Activated naive CD4-positive, alpha-beta T cell treated with anti-CD3 and anti-CD28 coated beads, Interleukin-2, amount 50 U/mL, for 24 hours (primary cell): ENCODE measurements at regions not wholly inside any gene's neighbourhood (a gene's known extent, or its start where the extent isn't known, plus 50 kb on each side); places are given as distances from the start of the nearest gene placed in this dataset.

Experiments
- H3K27ac Mint-ChIP-seq: one replicate; pipeline ENCODE4 v1.8.0; 2021; ENCODE audit warnings: mild to moderate bottlenecking, mixed read lengths
- H3K27me3 Mint-ChIP-seq: one replicate; pipeline ENCODE4 v1.8.0; 2021; ENCODE audit warnings: mixed read lengths
- H3K36me3 Mint-ChIP-seq: one replicate; pipeline ENCODE4 v1.8.0; 2021; ENCODE audit warnings: mixed read lengths
- H3K4me1 Mint-ChIP-seq: one replicate; pipeline ENCODE4 v1.8.0; 2021; ENCODE audit warnings: mixed read lengths
- H3K4me3 Mint-ChIP-seq: one replicate; pipeline ENCODE4 v1.8.0; 2021; ENCODE audit warnings: mild to moderate bottlenecking, mixed read lengths
- H3K9me3 Mint-ChIP-seq: one replicate; pipeline ENCODE4 v1.8.0; 2021; ENCODE audit warnings: mixed read lengths

DNA sequence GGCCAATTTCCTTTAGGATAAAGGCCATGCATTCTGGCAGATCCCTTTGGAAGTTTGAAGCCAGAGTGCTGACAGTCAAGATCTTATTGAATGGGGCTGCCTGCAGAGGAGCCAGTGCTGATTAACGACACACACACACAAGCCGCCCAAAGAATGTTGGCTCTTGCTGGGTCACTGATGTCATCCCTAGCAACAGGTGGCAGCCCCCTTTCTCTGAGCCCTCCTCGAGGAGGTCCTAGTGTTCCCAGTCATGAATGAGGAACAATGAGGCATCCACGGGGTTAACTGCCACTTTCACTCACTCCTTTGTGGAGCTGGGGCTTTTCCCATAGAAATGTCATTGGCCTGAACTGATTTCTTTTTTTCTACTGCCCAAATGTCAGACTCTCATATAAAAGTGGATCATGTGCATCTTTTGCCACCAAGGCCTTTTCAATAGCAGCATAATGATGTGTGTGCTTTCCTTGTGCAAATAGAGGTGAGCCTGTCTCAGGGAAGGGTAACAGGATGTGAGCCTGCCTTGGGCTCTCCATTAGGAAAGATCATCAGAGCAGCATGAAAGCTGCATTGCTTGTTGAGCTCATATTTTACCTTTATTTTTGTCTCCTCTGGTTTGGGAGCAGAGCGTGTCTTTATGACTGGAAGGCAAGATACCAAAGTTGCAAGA is 301.8 kb upstream of the MTNR1B start:
- Mint-ChIP-seq H3K4me3 (no peak overlapping the region), H3K4me1 (no peaks in the 10 kb centered on the region), H3K36me3 (no peaks in the 10 kb centered on the region), H3K27me3 (no peaks in the 10 kb centered on the region), H3K27ac (no peak overlapping the region), H3K9me3 (no peaks in the 10 kb centered on the region)

GRCh38 chr11:92670308-92670890 is 299.1 kb upstream of the MTNR1B start:
- Mint-ChIP-seq H3K27ac (no peak overlapping the region), H3K27me3 (no peaks in the 10 kb centered on the region), H3K4me3 (no peak overlapping the region), H3K4me1 (no peaks in the 10 kb centered on the region), H3K36me3 (no peaks in the 10 kb centered on the region), H3K9me3 (no peaks in the 10 kb centered on the region)

DNA sequence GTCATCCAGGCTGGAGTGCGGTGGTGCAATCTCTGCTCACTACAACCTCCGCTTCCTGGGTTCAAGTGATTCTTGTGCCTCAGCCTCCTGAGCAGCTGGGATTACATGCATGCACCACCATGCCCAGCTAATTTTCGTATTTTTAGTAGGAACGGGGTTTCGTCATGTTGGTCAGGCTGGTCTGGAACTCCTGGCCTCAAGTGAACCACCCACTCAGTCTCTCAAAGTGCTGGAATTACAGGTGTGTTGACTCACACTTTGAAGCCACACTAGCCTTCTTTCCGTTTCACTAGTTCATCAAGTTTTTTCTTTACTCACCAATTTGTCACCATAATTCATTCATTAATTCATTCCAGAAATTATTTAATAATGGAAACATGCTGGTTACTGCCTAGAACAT is 298.4 kb upstream of the MTNR1B start:
- Mint-ChIP-seq H3K4me1 (no peaks in the 10 kb centered on the region), H3K9me3 (no peaks in the 10 kb centered on the region), H3K27me3 (no peaks in the 10 kb centered on the region), H3K4me3 (no peak overlapping the region), H3K27ac (no peak overlapping the region), H3K36me3 (no peaks in the 10 kb centered on the region)

- Mint-ChIP-seq H3K4me1 (no peaks in the 10 kb centered on the region), H3K36me3 (no peaks in the 10 kb centered on the region), H3K27ac (no peak overlapping the region), H3K9me3 (peaks cover 4% of the 10 kb centered on the region), H3K4me3 (no peak overlapping the region), H3K27me3 (no peaks in the 10 kb centered on the region)
Observed at GRCh38 chr11:92675303-92675702, 294.1 kb upstream of the MTNR1B start.

DNA sequence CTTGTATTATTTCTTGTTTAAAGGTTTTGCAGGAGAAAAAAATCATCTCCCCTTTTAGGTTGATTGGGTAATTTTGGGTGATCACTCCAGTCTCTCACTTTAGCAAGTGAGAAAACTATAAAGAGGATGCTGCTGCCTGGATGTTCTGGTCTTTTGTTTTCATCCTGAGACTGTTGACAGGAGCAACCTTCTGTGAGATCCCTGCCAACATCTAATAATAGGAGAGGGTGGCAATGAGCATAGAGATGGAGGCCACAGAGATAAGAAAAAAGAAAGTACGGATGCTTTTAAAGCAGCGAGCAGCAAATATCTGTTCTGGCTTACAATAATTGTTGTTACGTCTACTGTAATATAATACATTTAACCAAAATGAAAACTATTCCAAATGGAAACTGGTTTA is 293.6 kb upstream of the MTNR1B start:
- Mint-ChIP-seq H3K9me3 (peaks cover 6% of the 10 kb centered on the region), H3K4me1 (no peaks in the 10 kb centered on the region), H3K27me3 (no peaks in the 10 kb centered on the region), H3K4me3 (no peak overlapping the region), H3K27ac (no peak overlapping the region), H3K36me3 (no peaks in the 10 kb centered on the region)

GRCh38 chr11:92678008-92678611 is 291.3 kb upstream of the MTNR1B start:
- no peak overlapping the region for H3K27ac Mint-ChIP-seq
- H3K4me3 Mint-ChIP-seq, result no peak overlapping the region
- no peaks in the 10 kb centered on the region for H3K27me3 Mint-ChIP-seq
- H3K4me1 Mint-ChIP-seq, result no peaks in the 10 kb centered on the region
- peaks cover 11% of the 10 kb centered on the region for H3K9me3 Mint-ChIP-seq
- H3K36me3 Mint-ChIP-seq, result no peaks in the 10 kb centered on the region

DNA sequence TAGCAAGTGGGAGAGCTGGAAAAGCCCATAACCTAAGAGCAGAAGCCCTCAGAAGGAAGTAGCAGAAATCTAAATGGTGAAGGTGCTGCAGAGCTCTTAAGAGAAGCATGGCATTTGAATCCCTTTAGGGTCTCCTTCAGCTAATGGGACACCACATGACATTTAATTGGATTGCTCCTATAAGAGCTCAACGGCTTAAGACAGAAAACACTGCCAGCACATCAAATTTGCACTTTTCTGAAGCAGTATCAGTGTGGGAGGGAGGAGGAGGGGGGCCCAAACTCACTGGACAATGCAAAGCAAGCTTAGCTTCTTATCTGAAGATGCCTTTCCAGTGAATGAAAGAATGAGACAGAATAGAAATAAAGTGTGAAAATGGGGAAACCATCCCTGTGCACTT is 287.9 kb upstream of the MTNR1B start:
- H3K9me3 Mint-ChIP-seq, result peaks cover 11% of the 10 kb centered on the region
- no peaks in the 10 kb centered on the region for H3K36me3 Mint-ChIP-seq
- no peaks in the 10 kb centered on the region for H3K27me3 Mint-ChIP-seq
- H3K4me1 Mint-ChIP-seq, result no peaks in the 10 kb centered on the region
- H3K27ac Mint-ChIP-seq, result no peak overlapping the region
- no peak overlapping the region for H3K4me3 Mint-ChIP-seq

DNA sequence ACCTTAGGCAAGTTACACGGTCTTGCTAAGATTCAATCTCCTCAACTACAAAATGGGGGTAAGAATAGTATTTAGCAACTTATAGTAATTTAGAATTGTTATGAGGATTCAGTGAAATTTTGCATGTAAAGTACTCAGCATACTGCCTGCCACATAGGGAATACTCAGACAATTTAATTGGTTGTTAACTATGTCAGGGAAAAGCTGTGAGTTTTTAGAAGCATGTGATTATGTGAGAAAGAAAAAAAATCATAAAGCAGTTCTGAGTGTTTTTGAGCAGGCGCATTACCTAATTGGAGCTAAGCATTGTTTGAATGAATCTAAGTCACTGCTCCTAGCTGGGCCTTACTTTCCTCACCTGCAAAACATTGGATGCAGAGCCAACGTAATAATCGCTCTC is 287.3 kb upstream of the MTNR1B start:
- H3K4me1 Mint-ChIP-seq, result no peaks in the 10 kb centered on the region
- H3K27ac Mint-ChIP-seq, result no peak overlapping the region
- H3K4me3 Mint-ChIP-seq, result no peak overlapping the region
- H3K36me3 Mint-ChIP-seq, result no peaks in the 10 kb centered on the region
- H3K9me3 Mint-ChIP-seq, result peaks cover 11% of the 10 kb centered on the region
- H3K27me3 Mint-ChIP-seq, result no peaks in the 10 kb centered on the region

DNA sequence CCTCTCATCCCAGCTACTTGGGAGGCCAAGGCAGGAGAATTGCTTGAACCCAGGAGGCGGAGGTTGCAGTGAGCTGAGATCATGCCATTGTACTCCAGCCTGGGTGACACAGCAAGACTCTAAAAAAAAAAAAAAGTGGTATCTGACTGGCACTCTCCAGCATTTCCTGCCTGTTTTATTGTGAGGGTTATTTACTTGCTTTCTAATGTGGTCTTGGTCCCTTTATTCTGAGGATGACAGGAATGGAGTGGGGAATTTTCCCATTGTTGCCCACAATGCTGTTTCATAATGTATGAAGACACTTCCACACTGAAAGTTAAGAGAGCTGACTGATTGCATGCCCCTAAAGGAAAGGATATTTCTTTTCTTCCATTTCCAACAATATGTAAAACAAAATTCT is 286.5 kb upstream of the MTNR1B start:
- Mint-ChIP-seq H3K27ac (no peak overlapping the region), H3K4me1 (no peaks in the 10 kb centered on the region), H3K4me3 (no peak overlapping the region), H3K27me3 (no peaks in the 10 kb centered on the region), H3K36me3 (no peaks in the 10 kb centered on the region), H3K9me3 (peaks cover 11% of the 10 kb centered on the region)

DNA sequence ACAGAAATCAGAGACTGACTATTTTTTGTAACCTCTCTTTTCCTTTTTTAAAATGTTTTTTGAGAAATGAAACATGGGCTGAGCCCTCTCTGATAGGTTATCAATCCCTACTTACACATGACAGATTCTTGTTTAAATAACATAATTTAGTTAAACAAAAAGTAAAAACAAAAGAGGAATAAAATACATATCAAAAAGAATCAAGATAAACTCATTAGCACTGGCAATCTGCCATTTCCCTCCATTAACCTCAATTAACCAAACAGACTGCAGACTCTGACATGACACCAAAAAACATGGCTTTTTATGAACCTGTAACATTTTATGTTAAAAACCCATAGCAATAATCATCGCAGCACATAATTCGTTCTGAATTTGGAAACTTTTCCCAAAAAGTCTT is 284.4 kb upstream of the MTNR1B start:
- Mint-ChIP-seq H3K4me1 (no peaks in the 10 kb centered on the region), H3K9me3 (peaks cover 9% of the 10 kb centered on the region), H3K27me3 (no peaks in the 10 kb centered on the region), H3K4me3 (no peak overlapping the region), H3K36me3 (no peaks in the 10 kb centered on the region), H3K27ac (no peak overlapping the region)

DNA sequence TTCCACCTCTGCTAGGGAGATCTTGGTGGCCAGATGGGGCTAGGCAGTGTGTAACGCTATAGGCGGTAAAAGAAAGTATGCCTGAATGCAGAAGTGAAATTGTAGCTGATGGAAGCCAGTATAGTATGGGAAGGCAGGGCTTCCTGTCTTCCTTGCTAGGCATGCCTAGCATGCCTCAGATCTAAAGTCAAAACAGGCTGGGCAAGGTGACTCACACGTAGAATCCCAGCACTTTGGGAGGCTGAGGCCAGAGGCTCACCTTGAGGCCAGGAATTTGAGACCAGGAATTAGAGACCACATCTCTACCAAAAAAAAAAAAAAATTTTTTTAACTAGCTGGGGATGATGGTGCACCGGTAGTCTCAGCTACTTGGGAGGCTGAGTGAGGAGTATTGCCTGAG is 281.7 kb upstream of the MTNR1B start:
- Mint-ChIP-seq H3K27ac (no peak overlapping the region), H3K36me3 (no peaks in the 10 kb centered on the region), H3K4me3 (no peak overlapping the region), H3K4me1 (no peaks in the 10 kb centered on the region), H3K9me3 (no peaks in the 10 kb centered on the region), H3K27me3 (no peaks in the 10 kb centered on the region)

DNA sequence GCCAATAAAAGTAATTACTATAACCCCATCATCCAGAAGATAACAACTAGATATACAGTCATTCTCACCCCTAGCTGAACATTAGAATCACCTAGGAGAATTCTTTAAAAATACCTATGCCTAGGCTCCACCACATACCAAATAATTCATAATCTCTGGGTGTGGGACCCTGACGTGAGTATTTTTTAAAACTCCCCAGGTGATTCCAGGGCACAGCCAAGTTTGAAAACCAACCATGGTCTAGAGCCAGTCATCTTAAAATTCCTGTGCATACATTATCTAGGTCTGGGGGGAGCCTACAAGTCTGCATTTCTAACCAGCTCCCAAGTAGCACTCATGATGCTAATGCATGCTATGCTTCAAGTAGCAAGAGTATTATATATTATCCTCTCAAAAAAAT is 281.0 kb upstream of the MTNR1B start:
- no peak overlapping the region for H3K4me3 Mint-ChIP-seq
- H3K9me3 Mint-ChIP-seq, result no peaks in the 10 kb centered on the region
- H3K27me3 Mint-ChIP-seq, result peaks cover 1% of the 10 kb centered on the region
- H3K4me1 Mint-ChIP-seq, result no peaks in the 10 kb centered on the region
- H3K36me3 Mint-ChIP-seq, result no peaks in the 10 kb centered on the region
- H3K27ac Mint-ChIP-seq, result no peak overlapping the region

- no peak overlapping the region for H3K27ac Mint-ChIP-seq
Observed at GRCh38 chr11:92692826-92693546, 276.5 kb upstream of the MTNR1B start.

GRCh38 chr11:92696076-92696475 is 273.4 kb upstream of the MTNR1B start:
- Mint-ChIP-seq H3K9me3 (no peaks in the 10 kb centered on the region), H3K36me3 (no peaks in the 10 kb centered on the region), H3K27me3 (peaks cover 1% of the 10 kb centered on the region), H3K4me3 (no peak overlapping the region), H3K4me1 (no peaks in the 10 kb centered on the region), H3K27ac (no peak overlapping the region)

More at GRCh38 chr11:92692826-92693546, 276.5 kb upstream of the MTNR1B start:
- H3K36me3 Mint-ChIP-seq, result no peaks in the 10 kb centered on the region
- no peaks in the 10 kb centered on the region for H3K9me3 Mint-ChIP-seq
- H3K4me3 Mint-ChIP-seq, result no peak overlapping the region
- H3K4me1 Mint-ChIP-seq, result no peaks in the 10 kb centered on the region
- peaks cover 1% of the 10 kb centered on the region for H3K27me3 Mint-ChIP-seq

- no peaks in the 10 kb centered on the region for H3K36me3 Mint-ChIP-seq
- no peaks in the 10 kb centered on the region for H3K9me3 Mint-ChIP-seq
- H3K27ac Mint-ChIP-seq, result no peak overlapping the region
- no peak overlapping the region for H3K4me3 Mint-ChIP-seq
- H3K4me1 Mint-ChIP-seq, result no peaks in the 10 kb centered on the region
- H3K27me3 Mint-ChIP-seq, result peaks cover 1% of the 10 kb centered on the region
Observed at GRCh38 chr11:92697461-92698312, 271.8 kb upstream of the MTNR1B start.
